ENCODE measurements at regions not wholly inside any gene's neighbourhood (a gene's known extent, or its start where the extent isn't known, plus 50 kb on each side); places are given as distances from the start of the nearest gene placed in this dataset.

DNA sequence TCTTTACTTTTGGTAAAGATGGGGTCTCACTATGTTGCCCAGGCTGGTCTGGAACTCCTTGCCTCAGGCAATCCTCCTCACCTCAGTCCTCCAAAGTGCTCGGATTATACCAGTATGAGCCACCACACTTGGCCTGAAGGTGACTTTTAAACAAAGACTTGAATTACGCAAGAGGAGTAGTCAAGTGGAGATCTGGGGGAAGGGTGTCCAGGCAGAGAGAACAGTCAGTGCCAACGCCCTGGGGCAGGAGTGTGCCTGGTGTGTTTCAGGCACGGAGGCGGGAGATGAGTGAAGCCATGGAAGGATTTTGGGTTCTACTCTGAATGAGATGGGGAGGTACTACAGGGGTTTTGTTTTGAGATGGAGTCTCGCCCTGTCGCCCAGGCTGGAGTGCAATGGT, 82.6 kb upstream of the NPTX2 start:
- Histone ChIP-seq H3K27ac (no peak overlapping the region), H3K36me3 (no peaks in the 10 kb centered on the region), H3K4me1 (no peaks in the 10 kb centered on the region), H3K27me3 (no peaks in the 10 kb centered on the region), H3K9me3 (peaks cover 0 to 45% (median 0%) of the 10 kb centered on the region in 4 donors), H3K4me3 (no peak overlapping the region)
- 78 to 94% methylated on average over 7 of the region's 7 CpGs for WGBS, 2 donors
- DNase-seq (ENCODE audit: low spot score in 2 of 2): no peak
- TF ChIP-seq POLR2A (IDR thresholded peaks at IDR 0.05) (no peak), EP300 (IDR thresholded peaks at IDR 0.05) (no peak), CTCF (IDR thresholded peaks at IDR 0.05) (no peak)

GRCh38 chr7:98531717-98532116, 85.4 kb upstream of the NPTX2 start:
- no peaks in the 10 kb centered on the region for H3K4me1 ChIP-seq
- H3K27me3 ChIP-seq: no peaks in the 10 kb centered on the region
- peaks cover 0 to 43% (median 0%) of the 10 kb centered on the region in 4 donors for H3K9me3 ChIP-seq
- no peak for DNase-seq (ENCODE audit: low spot score in 2 of 2)
- H3K36me3 ChIP-seq: no peaks in the 10 kb centered on the region
- H3K4me3 ChIP-seq: no peak overlapping the region
- TF ChIP-seq CTCF (IDR thresholded peaks at IDR 0.05): no peak
- TF ChIP-seq POLR2A (IDR thresholded peaks at IDR 0.05): no peak
- no peak for TF ChIP-seq EP300 (IDR thresholded peaks at IDR 0.05)
- WGBS, 2 donors: 79 to 81% methylated on average over 3 of the region's 3 CpGs
- H3K27ac ChIP-seq: no peak overlapping the region

DNA sequence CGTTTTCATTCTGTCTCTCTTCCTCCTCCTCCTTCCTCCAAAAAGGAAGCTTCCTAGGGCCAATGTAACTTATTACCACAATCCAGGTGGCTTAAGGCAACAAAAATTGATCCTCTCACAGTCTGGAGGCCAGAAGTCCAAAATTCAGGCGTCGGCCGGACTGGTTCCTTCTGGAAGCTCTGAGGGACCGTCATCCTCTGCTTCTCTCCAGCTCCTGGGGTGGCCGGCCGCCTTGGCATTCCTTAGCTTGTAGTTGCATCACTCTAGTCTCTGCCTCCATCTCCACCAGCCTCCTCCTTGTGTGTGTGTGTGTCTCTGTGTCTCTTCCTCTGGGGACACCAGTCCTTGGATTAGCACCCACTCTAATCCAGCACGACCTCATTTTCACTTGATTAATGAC, 89.0 kb upstream of the NPTX2 start:
- no peaks in the 10 kb centered on the region for H3K27me3 ChIP-seq
- no peak overlapping the region for H3K27ac ChIP-seq
- WGBS, 2 donors: 69 to 88% methylated on average over 8 of the region's 8 CpGs
- DNase-seq (ENCODE audit: low spot score in 2 of 2): no peak
- H3K4me3 ChIP-seq: no peak overlapping the region
- H3K36me3 ChIP-seq: no peaks in the 10 kb centered on the region
- TF ChIP-seq EP300 (IDR thresholded peaks at IDR 0.05): no peak
- TF ChIP-seq POLR2A (IDR thresholded peaks at IDR 0.05): no peak
- TF ChIP-seq CTCF (IDR thresholded peaks at IDR 0.05): no peak
- no peaks in the 10 kb centered on the region for H3K4me1 ChIP-seq
- peaks cover 0 to 41% (median 0%) of the 10 kb centered on the region in 4 donors for H3K9me3 ChIP-seq

GRCh38 chr7:98526059-98526458, 91.0 kb upstream of the NPTX2 start:
- H3K36me3 ChIP-seq: no peaks in the 10 kb centered on the region
- no peak overlapping the region for H3K27ac ChIP-seq
- TF ChIP-seq POLR2A (IDR thresholded peaks at IDR 0.05) (no peak), CTCF (IDR thresholded peaks at IDR 0.05) (no peak), EP300 (IDR thresholded peaks at IDR 0.05) (no peak)
- WGBS, 2 donors: 81 to 84% methylated on average over 10 of the region's 10 CpGs
- H3K4me3 ChIP-seq: no peak overlapping the region
- peaks cover 0 to 38% (median 0%) of the 10 kb centered on the region in 4 donors for H3K9me3 ChIP-seq
- no peaks in the 10 kb centered on the region for H3K4me1 ChIP-seq
- DNase-seq (ENCODE audit: low spot score in 2 of 2): no peak
- H3K27me3 ChIP-seq: no peaks in the 10 kb centered on the region

GRCh38 chr7:98521089-98521692, 95.9 kb upstream of the NPTX2 start:
- no peak for DNase-seq (ENCODE audit: low spot score in 2 of 2)
- no peak overlapping the region for H3K4me3 ChIP-seq

More at GRCh38 chr7:98521089-98521692, 95.9 kb upstream of the NPTX2 start:
- TF ChIP-seq POLR2A (IDR thresholded peaks at IDR 0.05) (no peak), EP300 (IDR thresholded peaks at IDR 0.05) (no peak), CTCF (IDR thresholded peaks at IDR 0.05) (no peak)
- no peaks in the 10 kb centered on the region for H3K27me3 ChIP-seq
- peaks cover 0 to 42% (median 0%) of the 10 kb centered on the region in 4 donors for H3K9me3 ChIP-seq
- 87 to 92% methylated on average over 12 of the region's 12 CpGs for WGBS, 2 donors
- H3K4me1 ChIP-seq: no peaks in the 10 kb centered on the region
- H3K36me3 ChIP-seq: no peaks in the 10 kb centered on the region
- no peak overlapping the region for H3K27ac ChIP-seq

Measured in tibial nerve (tissue), 4 donors.